Endothelial cell of umbilical vein (primary cell): ENCODE measurements at regions not wholly inside any gene's neighbourhood (a gene's known extent, or its start where the extent isn't known, plus 50 kb on each side); places are given as distances from the start of the nearest gene placed in this dataset.

Experiments used
- BruUV-seq: library from RNA; stranded (reverse); fragments of 400-500 nt; replicated peaks from 2 replicates; lab custom pipeline; 2021; lab: Mats Ljungman, UMichigan
- CTCF ChIA-PET: fragments of 300-600, 350-600 bp; sonication (Branson Sonifier 250); formaldehyde crosslinking; loops from one replicate; lab custom pipeline; 2021; ENCODE audit warnings: antibody characterized with exemption, inconsistent platforms; lab: Charles Lee
- POLR2A ChIA-PET: fragments of 300-600, 350-600 bp; sonication (Branson Sonifier 250); formaldehyde crosslinking; loops from one replicate; lab custom pipeline; 2021; ENCODE audit warnings: antibody characterized with exemption, inconsistent platforms; lab: Charles Lee
- DNase-seq: peaks from one replicate; pipeline ENCODE4 v3.0.0-alpha.2; 2011; ENCODE audit warnings: low read depth, low spot score
- FAIRE-seq: peaks from 2 replicates; lab custom pipeline; 2011; peaks lifted over from hg19 to GRCh38; lab: Jason Lieb, UNC
- H2AFZ ChIP-seq: 2 replicates; pipeline ENCODE4 v1.6.0; 2012; ENCODE audit warnings: low read depth, low read length, control low read depth, inconsistent platforms
- H3K27ac ChIP-seq: 2 replicates; pipeline ENCODE4 v1.5.1; 2011; ENCODE audit warnings: low read depth, mild to moderate bottlenecking, control low read depth, low read length, moderate library complexity; ENCODE audit not compliant: insufficient read depth
- H3K27me3 ChIP-seq, 2 experiments: 2 replicates each; pipeline versions ENCODE4 v1.6.0 to v1.6.1; 2011; ENCODE audit warnings: low read length in 2 of 2, mixed read lengths in 1 of 2; ENCODE audit not compliant: control insufficient read depth in 2 of 2, insufficient read depth in 2 of 2
- H3K36me3 ChIP-seq, 2 experiments: 2 replicates in 1 of 2; 3 replicates in 1 of 2; pipeline ENCODE4 v1.5.1; 2011; ENCODE audit warnings: low read length in 2 of 2, mild to moderate bottlenecking in 1 of 2, moderate library complexity in 1 of 2; ENCODE audit not compliant: control insufficient read depth in 2 of 2, insufficient read depth in 2 of 2; ENCODE audit errors: extremely low read depth in 1 of 2
- H3K4me1 ChIP-seq: 3 replicates; pipeline ENCODE4 v1.5.1; 2011; ENCODE audit warnings: mild to moderate bottlenecking, low read length; ENCODE audit not compliant: control insufficient read depth, insufficient read depth; ENCODE audit errors: extremely low read depth
- H3K4me2 ChIP-seq: 2 replicates; pipeline ENCODE4 v1.6.1; 2011; ENCODE audit warnings: low read length, control low read depth, mixed read lengths; ENCODE audit not compliant: insufficient read depth
- H3K4me3 ChIP-seq, 3 experiments: fragments of 200-600 bp in 1 of 3; sonication (generic), shearing (Covaris generic) in 1 of 3; replicated peaks in 1 of 3; 2 replicates each; pipeline ENCODE4 v1.5.1; 2011 to 2016; ENCODE audit warnings: control low read depth in 3 of 3, low read length in 3 of 3, mild to moderate bottlenecking in 2 of 3, inconsistent platforms in 1 of 3, low read depth in 1 of 3, moderate library complexity in 1 of 3; ENCODE audit not compliant: insufficient read depth in 1 of 3
- H3K79me2 ChIP-seq: 2 replicates; pipeline ENCODE4 v1.6.0; 2012; ENCODE audit warnings: low read length, inconsistent platforms; ENCODE audit not compliant: control insufficient read depth, insufficient read depth
- H3K9ac ChIP-seq: replicated peaks from 2 replicates; pipeline ENCODE3; 2011; ENCODE audit warnings: low read length, control low read depth; ENCODE audit not compliant: insufficient read depth; ENCODE audit errors: extremely low read depth
- H3K9me1 ChIP-seq: replicated peaks from 3 replicates; pipeline ENCODE4 v1.6.0; 2011; ENCODE audit warnings: mild to moderate bottlenecking, low read length; ENCODE audit not compliant: control insufficient read depth, insufficient read depth; ENCODE audit errors: extremely low read depth
- H3K9me3 ChIP-seq: replicated peaks from 2 replicates; pipeline ENCODE4 v1.5.1; 2012; ENCODE audit warnings: low read length, inconsistent platforms; ENCODE audit not compliant: control insufficient read depth, insufficient read depth
- H4K20me1 ChIP-seq: replicated peaks from 2 replicates; pipeline ENCODE3; 2011; ENCODE audit warnings: mild to moderate bottlenecking, low read length; ENCODE audit not compliant: control insufficient read depth, insufficient read depth; ENCODE audit errors: extremely low read depth
- CTCF ChIP-seq, 2 donors: IDR thresholded peaks; 1 replicate in 1 of 2; 2 replicates in 1 of 2; pipeline ENCODE4 v1.5.1; 2011; ENCODE audit warnings: low read length in 2 of 2, mild to moderate bottlenecking in 2 of 2, moderate library complexity in 2 of 2, control low read depth in 1 of 2, inconsistent platforms in 1 of 2, low read depth in 1 of 2; ENCODE audit not compliant: insufficient read depth in 1 of 2; ENCODE audit errors: extremely low read depth in 1 of 2
- EZH2 ChIP-seq: IDR thresholded peaks from 2 replicates; pipeline ENCODE4 v1.6.1; 2012; ENCODE audit warnings: borderline replicate concordance, low read depth, mild to moderate bottlenecking, moderate library complexity, low read length, inconsistent platforms; ENCODE audit not compliant: severe bottlenecking
- FOS ChIP-seq: IDR thresholded peaks from 2 replicates; pipeline ENCODE4 v1.6.1; 2011; ENCODE audit warnings: mild to moderate bottlenecking, low read length, moderate library complexity, borderline replicate concordance; ENCODE audit not compliant: insufficient read depth
- GATA2 ChIP-seq: IDR thresholded peaks from 2 replicates; pipeline ENCODE4 v1.7.0; 2011; ENCODE audit warnings: low read depth, mild to moderate bottlenecking, moderate library complexity, mixed read lengths, low read length; ENCODE audit not compliant: insufficient read length, insufficient read depth
- JUN ChIP-seq: IDR thresholded peaks from 2 replicates; pipeline ENCODE4 v1.6.1; 2011; ENCODE audit warnings: borderline replicate concordance, low read depth; ENCODE audit not compliant: insufficient read length, insufficient read depth
- MYC ChIP-seq: IDR thresholded peaks from one replicate; pipeline ENCODE4 v1.6.1; 2011; ENCODE audit warnings: mild to moderate bottlenecking, low read depth, low read length
- POLR2A ChIP-seq: IDR thresholded peaks from 2 replicates; pipeline ENCODE4 v1.6.1; 2012; ENCODE audit warnings: low read depth, mild to moderate bottlenecking, control low read depth, low read length
- POLR2AphosphoS5 ChIP-seq: IDR thresholded peaks from 2 replicates; pipeline ENCODE4 v1.6.1; 2012; ENCODE audit warnings: low read depth, mild to moderate bottlenecking, control low read depth, low read length, moderate library complexity; ENCODE audit not compliant: insufficient read depth
- dilution Hi-C: fragments of 300-500 bp; cut with MboI; formaldehyde crosslinking; loops from one replicate; pipeline ENCODE4 v1.15.0; 2019; ENCODE audit warnings: low sequenced_read_pairs; ENCODE audit not compliant: extremely low pct_ligation_motif_present
- intact Hi-C: fragments of 100-400 bp; cut with micrococcal nuclease; formaldehyde crosslinking; loops from one replicate; pipeline ENCODE4 v1.10.0; 2022
- TF ChIP-seq, protein P1 (sequence below): IDR thresholded peaks from 2 replicates; pipeline ENCODE4 v1.6.1; 2011; ENCODE audit not compliant: insufficient read depth, insufficient read length

DNA sequence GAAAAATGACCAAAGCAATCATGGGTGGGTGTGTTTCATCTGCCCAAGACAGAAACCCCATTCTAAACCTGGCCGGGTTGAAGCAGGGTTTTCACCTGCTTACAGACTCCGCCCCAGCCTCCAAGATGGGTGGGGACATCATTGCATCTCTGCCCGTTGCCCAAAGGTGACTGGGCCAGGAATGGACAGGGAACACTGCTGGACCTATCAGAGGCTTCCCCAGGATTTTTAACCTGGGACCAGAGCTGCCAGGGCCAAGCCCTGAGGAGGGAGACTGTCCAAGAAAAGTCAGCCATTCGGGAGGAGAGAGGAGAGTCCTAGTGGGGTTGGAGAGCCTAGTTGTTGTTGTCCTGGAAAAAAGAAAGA lies 109.7 kb upstream of the ALDH1A3 start:
- BruUV-seq = no TSS peak
- H3K4me3 ChIP-seq = no peak overlapping the region
- POLR2A ChIA-PET = no interaction called here

GRCh38 chr15:100770661-100771584 lies 108.7 kb upstream of the ALDH1A3 start:
- DNase-seq (no peak), FAIRE-seq (no peak)
- Histone ChIP-seq H3K9me3 (no peaks in the 10 kb centered on the region), H3K9me1 (no peaks in the 10 kb centered on the region), H2AFZ (no peak overlapping the region), H3K79me2 (no peaks in the 10 kb centered on the region), H3K4me3 (no peak overlapping the region), H3K9ac (no peak overlapping the region), H3K36me3 (no peaks in the 10 kb centered on the region), H3K27me3 (no peaks in the 10 kb centered on the region), H4K20me1 (no peaks in the 10 kb centered on the region), H3K4me2 (no peak overlapping the region), H3K27ac (no peak overlapping the region), H3K4me1 (no peaks in the 10 kb centered on the region)
- intact Hi-C loops = no loop called here
- POLR2A ChIA-PET = no interaction called here
- BruUV-seq = no TSS peak
- TF ChIP-seq EZH2 (no peak), JUN (no peak), GATA2 (no peak), MYC (no peak), POLR2A (no peak), POLR2AphosphoS5 (no peak), FOS (no peak), CTCF (IDR thresholded peaks at IDR 0.05; ENCODE audit: extremely low read depth in 1 of 2, insufficient read depth in 1 of 2, low read depth in 1 of 2, low read length in 2 of 2) (no peak)
- TF ChIP-seq, protein P1, sequence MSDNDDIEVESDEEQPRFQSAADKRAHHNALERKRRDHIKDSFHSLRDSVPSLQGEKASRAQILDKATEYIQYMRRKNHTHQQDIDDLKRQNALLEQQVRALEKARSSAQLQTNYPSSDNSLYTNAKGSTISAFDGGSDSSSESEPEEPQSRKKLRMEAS = no peak
- CTCF ChIA-PET = no interaction called here
- dilution Hi-C loops = no loop called here

More for the DNA sequence above, 109.7 kb upstream of the ALDH1A3 start:
- DNase-seq = no peak
- H3K27me3 ChIP-seq = no peaks in the 10 kb centered on the region
- H3K79me2 ChIP-seq = no peaks in the 10 kb centered on the region
- no peaks in the 10 kb centered on the region for H3K9me1 ChIP-seq
- TF ChIP-seq JUN = no peak
- TF ChIP-seq FOS = no peak
- TF ChIP-seq MYC = no peak
- TF ChIP-seq EZH2 = no peak
- no peaks in the 10 kb centered on the region for H3K4me1 ChIP-seq
- no peak overlapping the region for H3K9ac ChIP-seq
- intact Hi-C loops = no loop called here
- H3K9me3 ChIP-seq = no peaks in the 10 kb centered on the region
- dilution Hi-C loops = no loop called here
- no peak for FAIRE-seq
- no peak overlapping the region for H2AFZ ChIP-seq
- CTCF ChIA-PET = no interaction called here
- H3K27ac ChIP-seq = no peak overlapping the region
- no peaks in the 10 kb centered on the region for H3K36me3 ChIP-seq
- H4K20me1 ChIP-seq = no peaks in the 10 kb centered on the region
- H3K4me2 ChIP-seq = no peak overlapping the region
